Neural progenitor cell (in vitro differentiated cells): ENCODE measurements at regions not wholly inside any gene's neighbourhood (a gene's known extent, or its start where the extent isn't known, plus 50 kb on each side); places are given as distances from the start of the nearest gene placed in this dataset.

Experiments used
- DNase-seq: peaks from one replicate; pipeline ENCODE4 v3.0.0-alpha.2; 2016; ENCODE audit warnings: low spot score
- H2AFZ ChIP-seq: fragments of 200-600 bp; sonication (generic); replicated peaks from 2 replicates; pipeline ENCODE4 v1.6.1; 2016; ENCODE audit warnings: antibody characterized with exemption
- H3F3A ChIP-seq: fragments of 200-600 bp; sonication (generic); 2 replicates; pipeline ENCODE4 v1.6.1; 2016; ENCODE audit warnings: antibody characterized with exemption, low read depth
- H3K27ac ChIP-seq: fragments of 200-600 bp; sonication (generic); 2 replicates; pipeline ENCODE4 v1.5.1; 2016; ENCODE audit warnings: mild to moderate bottlenecking
- H3K27me3 ChIP-seq: fragments of 200-600 bp; sonication (generic); 2 replicates; pipeline ENCODE4 v1.6.1; 2016; ENCODE audit warnings: mild to moderate bottlenecking, moderate library complexity
- H3K36me3 ChIP-seq: fragments of 200-600 bp; sonication (generic); 2 replicates; pipeline ENCODE4 v1.5.1; 2016
- H3K4me1 ChIP-seq: fragments of 200-600 bp; sonication (generic); 2 replicates; pipeline ENCODE4 v1.6.1; 2016; ENCODE audit warnings: mixed run types
- H3K4me2 ChIP-seq: fragments of 200-600 bp; sonication (generic); 2 replicates; pipeline ENCODE4 v1.6.1; 2016
- H3K4me3 ChIP-seq: fragments of 200-600 bp; sonication (generic); 2 replicates; pipeline ENCODE4 v1.5.1; 2016
- H3K79me2 ChIP-seq: fragments of 200-600 bp; sonication (generic); 2 replicates; pipeline ENCODE4 v1.6.1; 2016; ENCODE audit warnings: low read depth
- H3K9ac ChIP-seq: fragments of 200-600 bp; sonication (generic); 2 replicates; pipeline ENCODE4 v1.6.1; 2016
- H3K9me3 ChIP-seq: fragments of 200-600 bp; sonication (generic); 2 replicates; pipeline ENCODE4 v1.5.1; 2016; ENCODE audit warnings: low read depth
- H4K20me1 ChIP-seq: fragments of 200-600 bp; sonication (generic); 2 replicates; pipeline ENCODE4 v1.6.1; 2016; ENCODE audit warnings: low read depth
- H3K27ac Mint-ChIP-seq: 3 replicates; pipeline ENCODE4 v1.8.0; 2021; ENCODE audit warnings: mixed read lengths
- H3K27me3 Mint-ChIP-seq: 2 replicates; pipeline ENCODE4 v1.8.0; 2022; ENCODE audit warnings: low read depth, mild to moderate bottlenecking, inconsistent platforms, moderate library complexity, mixed read lengths; ENCODE audit not compliant: insufficient read depth
- H3K36me3 Mint-ChIP-seq: 3 replicates; pipeline ENCODE4 v1.8.0; 2021; ENCODE audit warnings: mixed read lengths
- H3K4me1 Mint-ChIP-seq: 3 replicates; pipeline ENCODE4 v1.8.0; 2021; ENCODE audit warnings: mixed read lengths
- H3K4me3 Mint-ChIP-seq: 3 replicates; pipeline ENCODE4 v1.8.0; 2021; ENCODE audit warnings: mild to moderate bottlenecking, moderate library complexity, mixed read lengths
- H3K9me3 Mint-ChIP-seq: 3 replicates; pipeline ENCODE4 v1.8.0; 2020; ENCODE audit warnings: mixed read lengths
- CTCF ChIP-seq: fragments of 200-600 bp; sonication (generic); IDR thresholded peaks from 2 replicates; pipeline ENCODE4 v1.5.1; 2017; ENCODE audit warnings: antibody characterized with exemption, mild to moderate bottlenecking
- EZH2 ChIP-seq: fragments of 200-600 bp; sonication (generic); IDR thresholded peaks from 2 replicates; pipeline ENCODE4 v1.6.1; 2017; ENCODE audit warnings: antibody characterized with exemption, mild to moderate bottlenecking, moderate library complexity
- EZH2phosphoT487 ChIP-seq: fragments of 200-600 bp; sonication (generic); IDR thresholded peaks from 2 replicates; pipeline ENCODE4 v1.6.1; 2017; ENCODE audit warnings: antibody characterized with exemption

- Mint-ChIP-seq H3K4me3 (no peak overlapping the region), H3K36me3 (peaks cover 15% of the 10 kb centered on the region), H3K27ac (peak overlapping the region; percentile 71), H3K27me3 (no peaks in the 10 kb centered on the region), H3K4me1 (peaks cover 9% of the 10 kb centered on the region), H3K9me3 (peaks cover 3% of the 10 kb centered on the region)
- H4K20me1 ChIP-seq: peaks cover 4% of the 10 kb centered on the region
- no peaks in the 10 kb centered on the region for H3K9me3 ChIP-seq
- H3K4me2 ChIP-seq: no peak overlapping the region
- H3K4me1 ChIP-seq: peaks cover 22% of the 10 kb centered on the region
- H2AFZ ChIP-seq: no peak overlapping the region
- H3K27me3 ChIP-seq: no peaks in the 10 kb centered on the region
- H3F3A ChIP-seq: peaks cover 16% of the 10 kb centered on the region
- no peak overlapping the region for H3K9ac ChIP-seq
- no peak overlapping the region for H3K4me3 ChIP-seq
- no peaks in the 10 kb centered on the region for H3K79me2 ChIP-seq
- TF ChIP-seq EZH2: no peak
- no peak for TF ChIP-seq EZH2phosphoT487
- no peak for TF ChIP-seq CTCF
- no peak overlapping the region for H3K27ac ChIP-seq
- H3K36me3 ChIP-seq: no peaks in the 10 kb centered on the region
- no peak for DNase-seq
These were observed 120.5 kb downstream of the APIP start for GRCh38 chr11:34795641-34796040.

DNA sequence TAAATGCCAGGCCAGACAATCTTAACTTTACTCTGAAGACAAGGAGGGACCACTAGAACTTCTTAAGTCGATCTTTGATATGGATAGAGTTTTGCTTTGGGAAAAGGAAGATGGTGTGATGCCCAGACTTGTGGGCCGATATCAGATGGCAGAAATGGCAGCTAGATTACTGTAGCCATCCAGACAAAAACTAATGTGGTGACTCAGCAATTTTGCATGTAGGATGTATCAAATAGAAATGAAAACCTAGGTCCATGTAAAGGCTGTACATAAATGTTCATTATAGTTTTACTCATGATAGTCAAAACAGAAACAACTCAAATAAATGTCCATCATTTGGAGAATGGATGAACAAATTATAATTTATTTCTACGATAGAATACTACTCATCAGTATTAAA lies 121.5 kb downstream of the APIP start:
- no peak for TF ChIP-seq CTCF
- TF ChIP-seq EZH2phosphoT487: no peak
- no peak for TF ChIP-seq EZH2
- Mint-ChIP-seq H3K4me1 (peaks cover 9% of the 10 kb centered on the region), H3K9me3 (peaks cover 7% of the 10 kb centered on the region), H3K4me3 (no peak overlapping the region), H3K27me3 (no peaks in the 10 kb centered on the region), H3K36me3 (peaks cover 19% of the 10 kb centered on the region), H3K27ac (peak overlapping the region; percentile 12)
- H2AFZ ChIP-seq: no peak overlapping the region
- H3K4me2 ChIP-seq: no peak overlapping the region
- H3K79me2 ChIP-seq: no peaks in the 10 kb centered on the region
- no peak for DNase-seq
- no peaks in the 10 kb centered on the region for H3K36me3 ChIP-seq
- H3K9ac ChIP-seq: no peak overlapping the region
- peaks cover 17% of the 10 kb centered on the region for H3F3A ChIP-seq
- no peak overlapping the region for H3K4me3 ChIP-seq
- H4K20me1 ChIP-seq: peaks cover 4% of the 10 kb centered on the region
- H3K4me1 ChIP-seq: peaks cover 22% of the 10 kb centered on the region
- H3K27ac ChIP-seq: no peak overlapping the region
- no peaks in the 10 kb centered on the region for H3K27me3 ChIP-seq
- H3K9me3 ChIP-seq: no peaks in the 10 kb centered on the region

- peaks cover 24% of the 10 kb centered on the region for H3K36me3 Mint-ChIP-seq
- DNase-seq: no peak
- H3K9me3 ChIP-seq: no peaks in the 10 kb centered on the region
- no peaks in the 10 kb centered on the region for H3K79me2 ChIP-seq
- no peaks in the 10 kb centered on the region for H3K27me3 Mint-ChIP-seq
- TF ChIP-seq EZH2phosphoT487 (no peak), CTCF (no peak), EZH2 (no peak)
- H3K4me3 Mint-ChIP-seq: no peak overlapping the region
- H3K4me1 ChIP-seq: peaks cover 22% of the 10 kb centered on the region
- H3K27ac ChIP-seq: no peak overlapping the region
- no peak overlapping the region for H3K4me2 ChIP-seq
- no peak overlapping the region for H3K4me3 ChIP-seq
- H3K27ac Mint-ChIP-seq: no peak overlapping the region
- H3K9me3 Mint-ChIP-seq: peaks cover 8% of the 10 kb centered on the region
- H4K20me1 ChIP-seq: peaks cover 4% of the 10 kb centered on the region
- H3K4me1 Mint-ChIP-seq: peaks cover 9% of the 10 kb centered on the region
- H3K9ac ChIP-seq: no peak overlapping the region
- no peak overlapping the region for H2AFZ ChIP-seq
- H3K36me3 ChIP-seq: no peaks in the 10 kb centered on the region
- H3K27me3 ChIP-seq: no peaks in the 10 kb centered on the region
- H3F3A ChIP-seq: peaks cover 24% of the 10 kb centered on the region
These were observed 122.5 kb downstream of the APIP start for GRCh38 chr11:34793666-34794065.
